HEK293 (cell line): ENCODE measurements at regions not wholly inside any gene's neighbourhood (a gene's known extent, or its start where the extent isn't known, plus 50 kb on each side); places are given as distances from the start of the nearest gene placed in this dataset.

Source experiments
- AEBP2 ChIP-seq: fragments of 450-650 bp; formaldehyde crosslinking; IDR thresholded peaks from 2 replicates; pipeline ENCODE4 v1.5.1; 2016; ENCODE audit warnings: missing biosample characterization, missing genetic modification characterization, borderline replicate concordance
- CTCF ChIP-seq: fragments of 450-650 bp; formaldehyde crosslinking; IDR thresholded peaks from 2 replicates; pipeline ENCODE4 v1.5.1; 2016; ENCODE audit warnings: missing biosample characterization, missing genetic modification characterization
- GLIS2 ChIP-seq: fragments of 450-650 bp; formaldehyde crosslinking; IDR thresholded peaks from 2 replicates; pipeline ENCODE4 v1.5.1; 2016; ENCODE audit warnings: missing biosample characterization, missing genetic modification characterization
- SP2 ChIP-seq: fragments of 450-650 bp; formaldehyde crosslinking; IDR thresholded peaks from 2 replicates; pipeline ENCODE4 v1.5.1; 2016; ENCODE audit warnings: missing biosample characterization, missing genetic modification characterization
- TCF7L2 ChIP-seq: IDR thresholded peaks from 2 replicates; pipeline ENCODE4 v1.6.1; 2011; ENCODE audit warnings: low read depth, mild to moderate bottlenecking, inconsistent platforms, low read length, moderate library complexity, borderline replicate concordance
- ZBTB11 ChIP-seq: fragments of 450-650 bp; formaldehyde crosslinking; conservative IDR thresholded peaks from 2 replicates; pipeline ENCODE4 v1.5.1; 2016; ENCODE audit warnings: low read depth, missing biosample characterization, missing genetic modification characterization
- ZBTB8A ChIP-seq: fragments of 450-650 bp; formaldehyde crosslinking; IDR thresholded peaks from 2 replicates; pipeline ENCODE4 v1.5.1; 2016; ENCODE audit warnings: missing biosample characterization, missing genetic modification characterization
- ZNF211 ChIP-seq: fragments of 450-650 bp; formaldehyde crosslinking; IDR thresholded peaks from 2 replicates; pipeline ENCODE4 v1.5.1; 2016; ENCODE audit warnings: low read depth, missing biosample characterization, missing genetic modification characterization
- ZNF266 ChIP-seq: fragments of 450-650 bp; formaldehyde crosslinking; IDR thresholded peaks from 2 replicates; pipeline ENCODE4 v1.5.1; 2016; ENCODE audit warnings: missing biosample characterization, missing genetic modification characterization, low read depth
- ZNF335 ChIP-seq: fragments of 450-650 bp; formaldehyde crosslinking; conservative IDR thresholded peaks from 2 replicates; pipeline ENCODE4 v1.5.1; 2016; ENCODE audit warnings: missing biosample characterization, missing genetic modification characterization
- ZNF362 ChIP-seq: fragments of 450-650 bp; formaldehyde crosslinking; IDR thresholded peaks from 2 replicates; pipeline ENCODE4 v1.5.1; 2016; ENCODE audit warnings: missing biosample characterization, missing genetic modification characterization
- ZNF549 ChIP-seq: fragments of 450-650 bp; IDR thresholded peaks from 2 replicates; pipeline ENCODE4 v1.5.1; 2018; ENCODE audit warnings: missing biosample characterization, missing genetic modification characterization, mild to moderate bottlenecking, inconsistent platforms, moderate library complexity
- ZNF560 ChIP-seq: fragments of 450-650 bp; formaldehyde crosslinking; IDR thresholded peaks from 2 replicates; pipeline ENCODE4 v1.5.1; 2017; ENCODE audit warnings: missing biosample characterization, missing genetic modification characterization, borderline replicate concordance
- ZNF670 ChIP-seq: fragments of 450-650 bp; formaldehyde crosslinking; IDR thresholded peaks from 2 replicates; pipeline ENCODE4 v1.5.1; 2016; ENCODE audit warnings: missing biosample characterization, missing genetic modification characterization, low read depth

- TF ChIP-seq ZNF211: no peak
- no peak for TF ChIP-seq AEBP2 (tag by site-specific recombination)
- TF ChIP-seq CTCF (tag by site-specific recombination): no peak
- no peak for TF ChIP-seq TCF7L2
- no peak for TF ChIP-seq ZNF362 (tag by site-specific recombination)
- no peak for TF ChIP-seq ZNF549 (tag by site-specific recombination)
- TF ChIP-seq ZNF266 (tag by site-specific recombination): no peak
- TF ChIP-seq ZBTB8A (tag by site-specific recombination): no peak
- no peak for TF ChIP-seq ZNF670 (tag by site-specific recombination)
- no peak for TF ChIP-seq GLIS2
- no peak for TF ChIP-seq ZNF335 (tag by site-specific recombination)
- no peak for TF ChIP-seq ZBTB11 (tag by site-specific recombination)
- no peak for TF ChIP-seq ZNF560 (tag by site-specific recombination)
- no peak for TF ChIP-seq SP2
These were observed 380.7 kb upstream of the TRIB2 start for GRCh38 chr2:12335995-12336394.
